Common myeloid progenitor, CD34-positive (primary cell): ENCODE measurements at regions not wholly inside any gene's neighbourhood (a gene's known extent, or its start where the extent isn't known, plus 50 kb on each side); places are given as distances from the start of the nearest gene placed in this dataset.
"Not testable (repeated sequence)": the region's sequence is repeated elsewhere in the genome, so short reads cannot be mapped to it uniquely, and the experiment has no call there.

Experiments used
- CTCF ChIA-PET: fragments of 350-600 bp; sonication (Branson Sonifier 250); formaldehyde crosslinking; loops from one replicate; lab custom pipeline; 2021; ENCODE audit warnings: antibody characterized with exemption; lab: Charles Lee
- POLR2A ChIA-PET: fragments of 350-600 bp; sonication (Branson Sonifier 250); formaldehyde crosslinking; loops from one replicate; lab custom pipeline; 2021; ENCODE audit warnings: antibody characterized with exemption; lab: Charles Lee
- DNase-seq, 3 donors: peaks; one replicate each; pipeline versions ENCODE4 v3.0.0 to v3.0.0-alpha.2; 2013
- H3K27ac ChIP-seq, 2 experiments: 1 replicate in 1 of 2; 2 replicates in 1 of 2; pipeline ENCODE4 v1.7.0; 2013; ENCODE audit warnings: inconsistent platforms in 2 of 2, low read length in 2 of 2, mild to moderate bottlenecking in 2 of 2, low read depth in 1 of 2, moderate library complexity in 1 of 2; ENCODE audit not compliant: severe bottlenecking in 2 of 2, insufficient read depth in 1 of 2, poor library complexity in 1 of 2
- H3K27me3 ChIP-seq, 5 experiments: replicated peaks in 2 of 5; 1 replicate in 3 of 5; 2 replicates in 2 of 5; pipeline versions ENCODE4 v1.6.1 to v1.7.0; 2013; ENCODE audit warnings: low read length in 4 of 5, mild to moderate bottlenecking in 2 of 5, moderate library complexity in 2 of 5, inconsistent platforms in 1 of 5; ENCODE audit not compliant: insufficient read depth in 5 of 5, control insufficient read depth in 4 of 5
- H3K36me3 ChIP-seq, 4 experiments: 1 replicate in 2 of 4; 2 replicates in 2 of 4; pipeline versions ENCODE4 v1.6.1 to v1.7.0; 2013; ENCODE audit warnings: low read length in 3 of 4, control low read depth in 1 of 4, mild to moderate bottlenecking in 1 of 4; ENCODE audit not compliant: control insufficient read depth in 4 of 4, insufficient read depth in 4 of 4
- H3K4me1 ChIP-seq, 4 experiments: 1 replicate in 3 of 4; 2 replicates in 1 of 4; pipeline versions ENCODE4 v1.6.1 to v1.7.1; 2013; ENCODE audit warnings: low read length in 3 of 4, mild to moderate bottlenecking in 3 of 4, control low read depth in 1 of 4, inconsistent platforms in 1 of 4, moderate library complexity in 1 of 4; ENCODE audit not compliant: control insufficient read depth in 4 of 4, insufficient read depth in 4 of 4; ENCODE audit errors: control extremely low read depth in 1 of 4
- H3K4me3 ChIP-seq, 7 experiments: 1 replicate in 4 of 7; 2 replicates in 3 of 7; pipeline versions ENCODE4 v1.5.1 to v1.7.0; 2013; ENCODE audit warnings: mild to moderate bottlenecking in 7 of 7, low read length in 6 of 7, moderate library complexity in 6 of 7, inconsistent platforms in 2 of 7, low read depth in 2 of 7, control low read depth in 1 of 7; ENCODE audit not compliant: insufficient read depth in 4 of 7, control insufficient read depth in 1 of 7; ENCODE audit errors: extremely low read depth in 1 of 7
- H3K9me3 ChIP-seq, 5 experiments: 1 replicate in 4 of 5; 2 replicates in 1 of 5; pipeline versions ENCODE4 v1.6.1 to v1.7.1; 2013; ENCODE audit warnings: low read length in 4 of 5, mild to moderate bottlenecking in 2 of 5, inconsistent platforms in 1 of 5, low read depth in 1 of 5, moderate library complexity in 1 of 5; ENCODE audit not compliant: control insufficient read depth in 4 of 5, insufficient read depth in 2 of 5; ENCODE audit errors: control extremely low read depth in 1 of 5
- WGBS: methylation state at CpG from one replicate; pipeline ENCODE4 v1.1.5; 2013; ENCODE audit not compliant: insufficient coverage; 5-methylcytosine and 5-hydroxymethylcytosine counted together

DNA sequence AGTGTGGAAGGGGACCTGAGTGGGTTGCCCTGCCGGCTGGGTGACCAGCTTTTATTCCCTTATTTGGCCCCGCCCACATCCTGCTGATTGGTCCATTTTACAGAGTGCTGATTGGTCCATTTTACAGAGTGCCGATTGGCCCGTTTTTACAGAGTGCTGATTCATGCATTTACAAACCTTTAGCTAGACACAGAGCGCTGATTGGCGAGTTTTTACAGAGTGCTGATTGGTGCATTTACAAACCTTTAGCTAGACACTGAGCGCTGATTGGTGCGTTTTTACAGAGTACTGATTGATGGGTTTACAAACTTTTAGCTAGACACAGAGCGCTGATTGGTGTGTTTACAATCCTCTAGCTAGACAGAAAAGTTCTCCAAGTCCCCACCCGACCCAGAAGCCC lies 245.0 kb downstream of the MAT2B start:
- POLR2A ChIA-PET, H3K27me3 ChIP-seq, H3K4me3 ChIP-seq, H3K9me3 ChIP-seq, DNase-seq, H3K36me3 ChIP-seq, H3K4me1 ChIP-seq, CTCF ChIA-PET, H3K27ac ChIP-seq: not testable (repeated sequence)
- WGBS: 97% methylated on average over 10 of the region's 10 CpGs

DNA sequence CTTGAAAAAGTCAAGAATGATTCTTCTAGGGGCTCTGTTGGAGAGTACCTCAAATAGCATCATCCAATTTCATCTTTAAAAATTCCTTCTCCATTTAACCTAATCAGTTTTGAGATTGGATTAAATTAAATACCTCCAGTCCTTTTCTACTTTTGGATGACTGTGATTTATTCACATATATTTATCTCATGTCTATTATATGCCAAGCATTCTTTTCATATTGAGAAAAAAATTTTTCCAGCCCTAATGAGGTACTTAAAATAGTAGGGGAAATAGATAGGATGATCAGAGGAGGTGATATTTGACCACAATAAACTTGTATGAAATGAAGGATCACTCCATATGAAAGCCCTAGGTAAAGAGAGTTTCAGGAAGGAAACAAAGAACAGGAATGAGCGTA lies 250.1 kb downstream of the MAT2B start:
- Histone ChIP-seq H3K36me3 (no peaks in the 10 kb centered on the region), H3K4me3 (no peak overlapping the region), H3K27me3 (peaks cover 0 to 1% (median 0%) of the 10 kb centered on the region in 5 experiments), H3K9me3 (no peaks in the 10 kb centered on the region), H3K4me1 (no peaks in the 10 kb centered on the region), H3K27ac (no peak overlapping the region)
- WGBS: 88% methylated on average over 1 of the region's 1 CpG
- ChIA-PET CTCF (no interaction called here), POLR2A (no interaction called here)
- DNase-seq: no peak

DNA sequence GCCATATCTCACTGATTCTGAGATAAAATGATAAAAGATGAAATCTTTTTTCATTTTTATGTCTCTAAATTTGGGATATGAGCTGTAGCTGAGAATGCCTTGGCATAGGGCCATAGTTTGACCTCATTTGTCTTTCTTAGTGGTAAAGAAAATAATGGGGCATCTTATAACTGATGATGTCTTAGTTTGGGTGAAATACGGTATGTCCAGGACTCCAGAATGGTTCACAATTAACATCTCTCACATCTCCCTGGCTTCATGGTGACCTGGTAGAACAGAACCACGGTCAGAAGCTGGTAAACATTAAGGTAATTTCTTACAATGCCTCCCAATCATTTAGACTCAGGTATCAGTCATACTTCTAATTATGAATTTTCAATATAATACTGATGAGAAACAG lies 250.8 kb downstream of the MAT2B start:
- no CpG with 5 or more reads among the region's 2 CpGs for WGBS
- H3K27me3 ChIP-seq: peaks cover 0 to 1% (median 0%) of the 10 kb centered on the region in 5 experiments
- no peaks in the 10 kb centered on the region for H3K9me3 ChIP-seq
- H3K27ac ChIP-seq: no peak overlapping the region
- ChIA-PET POLR2A (no interaction called here), CTCF (no interaction called here)
- no peak overlapping the region for H3K4me3 ChIP-seq
- no peak for DNase-seq
- no peaks in the 10 kb centered on the region for H3K4me1 ChIP-seq
- no peaks in the 10 kb centered on the region for H3K36me3 ChIP-seq

DNA sequence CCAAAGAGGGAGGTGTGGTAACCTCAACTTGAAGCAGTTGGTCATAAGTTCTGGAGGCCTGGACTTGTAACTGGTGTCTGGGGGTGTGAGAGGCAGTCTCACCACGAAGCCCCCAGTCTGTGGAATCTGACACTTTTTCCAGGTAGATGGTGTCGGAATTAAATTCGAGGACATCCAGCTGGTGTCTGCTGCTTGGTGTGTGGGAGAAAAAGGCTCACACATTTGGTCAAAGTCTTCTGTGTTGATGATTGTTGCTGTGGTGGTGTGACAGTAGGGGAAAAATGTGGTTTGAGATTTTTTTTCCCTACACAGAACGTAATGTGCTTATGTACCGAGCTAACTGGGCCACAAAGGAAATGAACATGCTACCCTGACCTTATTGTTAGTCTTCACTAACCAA lies 251.9 kb downstream of the MAT2B start:
- DNase-seq: no peak
- H3K9me3 ChIP-seq: no peaks in the 10 kb centered on the region
- H3K27ac ChIP-seq: no peak overlapping the region
- H3K4me1 ChIP-seq: no peaks in the 10 kb centered on the region
- POLR2A ChIA-PET: no interaction called here
- H3K27me3 ChIP-seq: peaks cover 0 to 1% (median 0%) of the 10 kb centered on the region in 5 experiments
- 92% methylated on average over 3 of the region's 5 CpGs for WGBS
- CTCF ChIA-PET: no interaction called here
- no peaks in the 10 kb centered on the region for H3K36me3 ChIP-seq
- no peak overlapping the region for H3K4me3 ChIP-seq

DNA sequence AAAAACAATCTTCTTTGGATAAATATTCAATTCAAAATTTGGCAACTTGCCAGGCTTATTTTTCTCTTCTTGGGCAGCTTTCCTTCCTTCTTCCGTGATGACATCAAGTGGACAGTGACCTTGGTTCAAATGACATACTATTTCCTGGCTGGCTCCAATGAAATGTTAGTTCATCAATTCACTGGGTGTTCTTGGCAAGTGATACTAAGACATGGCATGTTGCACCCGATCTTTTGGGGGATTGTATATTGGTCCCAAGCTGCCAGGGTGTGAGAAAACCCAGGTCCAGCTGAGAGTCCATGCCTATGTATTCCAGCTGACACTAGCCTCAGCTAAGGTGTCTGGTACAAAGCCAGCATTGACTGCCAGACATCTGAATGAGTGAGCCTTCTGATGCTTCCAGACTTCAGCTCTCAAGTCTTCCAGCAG lies 252.9 kb downstream of the MAT2B start:
- no peak for DNase-seq

DNA sequence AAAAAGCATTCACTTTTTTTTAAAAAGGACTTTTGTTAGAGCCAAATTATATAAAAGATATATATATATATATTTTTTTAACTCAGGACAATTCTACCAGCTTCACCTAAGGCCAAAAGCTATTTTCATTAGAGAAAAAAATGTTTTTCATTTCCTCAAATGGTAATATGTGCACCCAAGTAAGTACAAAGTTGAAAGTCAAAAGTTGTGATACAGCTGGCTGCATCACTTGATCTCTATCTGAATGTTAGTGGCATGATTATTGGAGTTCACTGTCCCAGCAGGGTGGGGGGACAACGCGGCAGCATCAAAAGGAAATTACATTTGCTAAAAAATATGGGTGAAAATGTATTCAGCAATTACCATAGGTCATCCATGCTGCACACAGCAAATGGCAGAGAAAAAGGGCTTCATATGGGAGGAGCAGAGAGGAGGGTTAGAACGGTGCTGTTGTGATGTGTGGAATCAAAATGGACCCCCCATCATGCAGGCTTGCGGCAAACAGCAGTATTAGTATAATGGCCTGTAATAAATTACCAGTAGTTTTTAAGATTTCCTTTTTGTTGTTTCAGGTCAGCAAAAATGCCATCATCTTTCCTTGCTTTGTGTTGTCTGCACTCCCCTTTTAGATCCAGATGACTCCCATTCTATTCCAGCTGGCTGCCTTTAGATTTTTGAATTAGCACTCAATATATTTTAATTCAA lies 253.7 kb downstream of the MAT2B start:
- Histone ChIP-seq H3K4me3 (no peak overlapping the region), H3K4me1 (no peaks in the 10 kb centered on the region), H3K27ac (no peak overlapping the region), H3K9me3 (no peaks in the 10 kb centered on the region), H3K36me3 (no peaks in the 10 kb centered on the region), H3K27me3 (peaks cover 0 to 1% (median 0%) of the 10 kb centered on the region in 5 experiments)
- ChIA-PET POLR2A (no interaction called here), CTCF (no interaction called here)
- 94% methylated on average over 3 of the region's 4 CpGs for WGBS
- no peak for DNase-seq

More for the DNA sequence above, 252.9 kb downstream of the MAT2B start:
- no peaks in the 10 kb centered on the region for H3K36me3 ChIP-seq
- H3K4me1 ChIP-seq: no peaks in the 10 kb centered on the region
- no peak overlapping the region for H3K4me3 ChIP-seq
- H3K27ac ChIP-seq: no peak overlapping the region
- peaks cover 0 to 1% (median 0%) of the 10 kb centered on the region in 5 experiments for H3K27me3 ChIP-seq
- ChIA-PET POLR2A (no interaction called here), CTCF (no interaction called here)
- 90% methylated on average over 2 of the region's 2 CpGs for WGBS
- H3K9me3 ChIP-seq: no peaks in the 10 kb centered on the region

DNA sequence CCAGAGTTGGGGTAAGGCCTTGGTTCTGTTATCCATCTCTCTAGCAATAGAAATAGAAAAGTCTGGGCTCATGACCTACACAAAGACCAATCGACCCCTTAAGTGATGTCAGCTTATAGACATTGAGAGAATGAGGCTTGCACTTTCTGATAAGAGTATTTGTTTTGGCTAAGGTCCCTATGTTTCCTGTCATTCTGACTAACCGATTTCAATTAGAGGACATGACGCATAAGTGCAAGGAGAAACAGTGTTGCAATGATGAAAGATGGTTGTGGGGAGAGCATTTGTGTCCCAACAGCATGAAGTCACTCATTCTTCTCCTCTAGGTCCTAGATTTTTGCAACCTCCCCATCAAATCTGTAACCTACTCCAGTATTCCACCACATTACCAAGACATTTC lies 255.1 kb downstream of the MAT2B start:
- ChIA-PET POLR2A (no interaction called here), CTCF (no interaction called here)
- no peak overlapping the region for H3K4me3 ChIP-seq
- no peak for DNase-seq
- 13% methylated on average over 1 of the region's 3 CpGs for WGBS
- H3K36me3 ChIP-seq: no peaks in the 10 kb centered on the region
- no peaks in the 10 kb centered on the region for H3K4me1 ChIP-seq
- H3K9me3 ChIP-seq: no peaks in the 10 kb centered on the region
- no peaks in the 10 kb centered on the region for H3K27me3 ChIP-seq
- H3K27ac ChIP-seq: no peak overlapping the region
